Brain microvascular endothelial cell (primary cell): ENCODE measurements at regions not wholly inside any gene's neighbourhood (a gene's known extent, or its start where the extent isn't known, plus 50 kb on each side); places are given as distances from the start of the nearest gene placed in this dataset.

ENCODE experiments used
- DNase-seq: peaks from one replicate; pipeline ENCODE4 v3.0.0-alpha.2; 2020
- H3K27ac ChIP-seq: fragments of 250-450 bp; sonication (Bioruptor Pico); 2 replicates; pipeline ENCODE4 v1.5.1; 2020; ENCODE audit warnings: mild to moderate bottlenecking, moderate library complexity
- H3K27me3 ChIP-seq: fragments of 250-450 bp; sonication (Bioruptor Pico); replicated peaks from 2 replicates; pipeline ENCODE4 v1.5.1; 2020; ENCODE audit warnings: mild to moderate bottlenecking
- H3K36me3 ChIP-seq: fragments of 250-450 bp; sonication (Bioruptor Pico); replicated peaks from 2 replicates; pipeline ENCODE4 v1.5.1; 2020; ENCODE audit warnings: mild to moderate bottlenecking
- H3K4me3 ChIP-seq: 2 replicates; pipeline ENCODE4 v1.5.1; 2011; ENCODE audit warnings: low read depth, mild to moderate bottlenecking, control low read depth, low read length, moderate library complexity
- CTCF ChIP-seq: IDR thresholded peaks from 2 replicates; pipeline ENCODE4 v1.5.1; 2011; ENCODE audit warnings: low read depth, mild to moderate bottlenecking, moderate library complexity, low read length, control low read depth, inconsistent platforms; ENCODE audit errors: missing control alignments
- in situ Hi-C: cut with HindIII; loops from 2 replicates; pipeline ENCODE4 v1.10.0; 2017; ENCODE audit warnings: low sequenced_read_pairs, low pct_ligation_motif_present

GRCh38 chr3:110265302-110265701 lies 806.3 kb upstream of the NECTIN3 start:
- no peak for TF ChIP-seq CTCF
- in situ Hi-C loops = no loop called here
- no peak for DNase-seq
- Histone ChIP-seq H3K4me3 (no peak overlapping the region), H3K27me3 (no peaks in the 10 kb centered on the region), H3K27ac (no peak overlapping the region), H3K36me3 (no peaks in the 10 kb centered on the region)

DNA sequence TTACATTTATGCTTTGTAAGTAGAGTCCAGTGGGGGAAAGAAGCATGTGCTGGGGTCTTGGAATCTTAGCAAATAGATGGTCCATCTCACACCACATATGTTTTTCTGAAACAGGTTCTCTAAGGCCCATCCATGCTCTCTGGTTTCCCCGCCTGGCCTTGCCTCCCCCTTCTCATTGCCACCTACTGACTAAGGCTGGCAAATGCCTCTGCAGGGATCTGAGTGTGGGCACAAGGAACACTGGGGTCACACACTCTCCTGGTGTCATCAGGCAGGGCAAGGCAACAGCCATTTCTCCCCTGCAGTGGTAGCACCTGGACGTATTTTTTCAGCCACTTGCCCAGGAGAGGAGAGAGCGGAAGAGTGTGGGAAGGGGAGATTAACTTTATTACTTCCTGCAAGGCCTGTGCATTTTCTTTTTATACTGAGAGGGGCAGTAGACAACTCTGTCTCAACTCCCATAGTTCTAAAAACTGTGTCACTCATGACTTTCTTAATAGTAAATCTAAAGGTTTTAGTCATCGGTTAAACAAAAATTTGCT lies 804.2 kb upstream of the NECTIN3 start:
- Histone ChIP-seq H3K27ac (no peak overlapping the region), H3K27me3 (no peaks in the 10 kb centered on the region), H3K4me3 (no peak overlapping the region), H3K36me3 (no peaks in the 10 kb centered on the region)
- no peak for TF ChIP-seq CTCF
- no peak for DNase-seq
- in situ Hi-C loops = no loop called here

GRCh38 chr3:110272525-110272924 lies 799.1 kb upstream of the NECTIN3 start:
- TF ChIP-seq CTCF = no peak
- Histone ChIP-seq H3K27ac (no peak overlapping the region), H3K27me3 (no peaks in the 10 kb centered on the region), H3K4me3 (no peak overlapping the region), H3K36me3 (no peaks in the 10 kb centered on the region)
- DNase-seq = no peak
- in situ Hi-C loops = no loop called here

GRCh38 chr3:110291886-110292501 lies 779.6 kb upstream of the NECTIN3 start:
- Histone ChIP-seq H3K27ac (no peak overlapping the region), H3K27me3 (no peaks in the 10 kb centered on the region), H3K4me3 (no peak overlapping the region), H3K36me3 (no peaks in the 10 kb centered on the region)
- TF ChIP-seq CTCF = no peak
- in situ Hi-C loops = no loop called here
- DNase-seq = no peak

- Histone ChIP-seq H3K27me3 (no peaks in the 10 kb centered on the region), H3K36me3 (no peaks in the 10 kb centered on the region), H3K27ac (no peak overlapping the region), H3K4me3 (no peak overlapping the region)
- TF ChIP-seq CTCF = no peak
- no peak for DNase-seq
- in situ Hi-C loops = no loop called here
Measured at GRCh38 chr3:110293660-110294059, 778.0 kb upstream of the NECTIN3 start.

- no peak for DNase-seq
Measured at GRCh38 chr3:110296885-110297284, 774.7 kb upstream of the NECTIN3 start.

More at GRCh38 chr3:110296885-110297284, 774.7 kb upstream of the NECTIN3 start:
- no peak for TF ChIP-seq CTCF
- in situ Hi-C loops = no loop called here
- Histone ChIP-seq H3K27ac (no peak overlapping the region), H3K4me3 (no peak overlapping the region), H3K27me3 (no peaks in the 10 kb centered on the region), H3K36me3 (no peaks in the 10 kb centered on the region)
